GM21390 (cell line): ENCODE measurements at regions not wholly inside any gene's neighbourhood (a gene's known extent, or its start where the extent isn't known, plus 50 kb on each side); places are given as distances from the start of the nearest gene placed in this dataset.

Source experiments
- ATAC-seq: cut with Tn5 transposase; IDR thresholded peaks from one replicate; pipeline ENCODE4 v1.9.1; 2021; ENCODE audit not compliant: unreplicated experiment

- no peak for ATAC-seq
These were observed 268.9 kb upstream of the ATP2B1 start for GRCh38 chr12:89977405-89978085.

GRCh38 chr12:89976866-89977265, 268.2 kb upstream of the ATP2B1 start:
- no peak for ATAC-seq

DNA sequence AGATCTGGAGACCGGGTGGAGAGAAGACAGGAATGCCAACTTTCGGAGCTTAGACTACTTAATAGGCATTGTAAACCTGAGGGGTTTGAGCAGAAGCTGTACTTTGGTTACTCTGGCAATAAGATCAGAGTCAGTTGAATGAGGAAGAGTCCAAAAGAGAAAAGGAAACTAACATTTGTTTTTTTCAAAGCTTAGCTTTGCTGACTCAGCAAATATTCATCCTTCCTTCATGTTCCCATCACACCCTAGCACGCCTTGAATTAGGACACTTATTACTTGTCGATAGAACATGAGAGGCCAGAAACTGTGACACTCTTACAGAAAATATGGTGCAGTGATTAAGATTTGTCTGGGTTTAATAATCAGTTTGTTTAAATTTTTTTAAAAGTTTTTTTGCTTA, 266.9 kb upstream of the ATP2B1 start:
- ATAC-seq: no peak

GRCh38 chr12:89971880-89972279, 263.2 kb upstream of the ATP2B1 start:
- no peak for ATAC-seq

- ATAC-seq: no peak
These were observed 262.1 kb upstream of the ATP2B1 start for GRCh38 chr12:89970722-89971121.

DNA sequence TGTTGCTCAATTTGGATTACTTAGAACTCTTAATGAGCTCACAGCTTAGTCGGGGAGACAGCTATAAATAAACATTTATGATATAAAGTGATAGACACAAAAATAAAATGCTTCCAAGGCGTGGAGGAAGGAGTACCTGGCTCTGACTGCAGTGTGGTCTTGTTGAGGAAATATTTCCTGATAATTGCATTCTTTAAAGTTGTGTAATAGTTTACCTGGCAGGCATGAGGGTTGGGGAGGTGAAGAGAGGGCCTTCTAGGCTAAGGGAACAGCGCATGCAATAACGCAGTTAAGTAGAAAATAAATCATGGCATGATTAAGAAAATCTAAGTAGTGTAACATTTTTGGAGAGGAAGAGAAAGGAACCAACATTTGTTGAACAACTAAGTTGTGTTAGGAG, 260.5 kb upstream of the ATP2B1 start:
- ATAC-seq: no peak

DNA sequence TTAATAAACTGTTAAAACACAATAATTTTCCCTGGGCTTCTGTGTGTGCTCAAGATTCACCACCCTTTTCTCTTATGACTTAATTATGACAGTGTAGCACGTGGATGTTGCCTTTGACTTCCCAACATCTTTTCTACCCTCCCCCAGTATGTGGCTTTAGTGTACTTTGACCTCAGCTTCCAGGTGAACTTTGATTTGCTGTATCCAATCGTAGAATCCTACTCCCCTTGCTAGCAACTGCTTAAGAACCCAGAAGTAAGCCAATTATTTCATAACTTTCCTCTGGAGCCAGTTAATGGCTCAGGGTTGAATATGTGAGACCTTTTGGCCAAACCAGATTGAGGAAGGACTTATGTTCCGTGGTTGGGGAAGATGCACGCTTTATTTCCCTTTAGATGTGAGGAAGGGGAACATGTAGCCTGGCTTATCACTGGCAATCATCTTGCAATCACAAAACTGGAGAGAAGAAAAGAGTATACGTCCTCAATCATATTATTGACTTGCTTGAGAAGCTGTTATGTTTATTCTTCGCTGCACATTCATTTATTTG, 259.6 kb upstream of the ATP2B1 start:
- ATAC-seq: no peak

- no peak for ATAC-seq
These were observed 258.0 kb upstream of the ATP2B1 start for GRCh38 chr12:89966495-89967240.

DNA sequence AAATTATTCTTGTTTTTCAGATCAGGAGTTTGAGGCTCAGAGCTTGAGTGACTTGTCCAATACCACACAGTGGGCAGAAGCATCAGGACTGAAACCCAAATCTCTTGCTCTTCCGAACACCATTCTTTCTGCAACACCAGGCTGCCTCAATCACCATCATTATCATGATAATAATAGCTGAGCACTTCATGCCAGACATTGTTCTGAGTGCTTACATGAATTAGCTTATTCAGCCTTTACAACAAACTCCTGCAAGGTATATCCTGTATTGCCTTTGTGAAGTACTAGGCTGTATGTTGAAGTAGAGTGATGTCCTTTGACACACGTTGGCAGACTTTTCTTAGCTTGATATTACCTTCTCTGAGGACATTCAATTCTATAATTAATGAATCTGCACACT, 257.4 kb upstream of the ATP2B1 start:
- ATAC-seq: no peak

DNA sequence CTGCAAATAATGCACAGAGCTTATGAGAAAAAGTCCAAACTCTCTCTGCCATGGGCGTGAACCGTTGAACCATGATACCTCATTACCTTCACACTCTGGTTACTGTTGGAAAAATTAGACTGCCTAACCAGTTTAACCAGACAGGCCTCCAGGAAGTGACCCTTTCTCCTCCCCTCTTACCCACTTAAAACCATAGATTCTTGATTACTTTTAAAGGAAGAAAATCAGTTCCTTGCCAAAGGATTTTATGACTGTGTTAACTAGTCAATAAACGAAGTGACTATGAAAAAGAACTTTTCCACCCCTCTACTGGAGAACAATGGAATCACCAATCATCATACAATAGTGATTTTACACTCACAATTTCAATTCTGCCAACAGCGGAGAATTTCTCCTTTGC, 254.0 kb upstream of the ATP2B1 start:
- ATAC-seq: no peak

DNA sequence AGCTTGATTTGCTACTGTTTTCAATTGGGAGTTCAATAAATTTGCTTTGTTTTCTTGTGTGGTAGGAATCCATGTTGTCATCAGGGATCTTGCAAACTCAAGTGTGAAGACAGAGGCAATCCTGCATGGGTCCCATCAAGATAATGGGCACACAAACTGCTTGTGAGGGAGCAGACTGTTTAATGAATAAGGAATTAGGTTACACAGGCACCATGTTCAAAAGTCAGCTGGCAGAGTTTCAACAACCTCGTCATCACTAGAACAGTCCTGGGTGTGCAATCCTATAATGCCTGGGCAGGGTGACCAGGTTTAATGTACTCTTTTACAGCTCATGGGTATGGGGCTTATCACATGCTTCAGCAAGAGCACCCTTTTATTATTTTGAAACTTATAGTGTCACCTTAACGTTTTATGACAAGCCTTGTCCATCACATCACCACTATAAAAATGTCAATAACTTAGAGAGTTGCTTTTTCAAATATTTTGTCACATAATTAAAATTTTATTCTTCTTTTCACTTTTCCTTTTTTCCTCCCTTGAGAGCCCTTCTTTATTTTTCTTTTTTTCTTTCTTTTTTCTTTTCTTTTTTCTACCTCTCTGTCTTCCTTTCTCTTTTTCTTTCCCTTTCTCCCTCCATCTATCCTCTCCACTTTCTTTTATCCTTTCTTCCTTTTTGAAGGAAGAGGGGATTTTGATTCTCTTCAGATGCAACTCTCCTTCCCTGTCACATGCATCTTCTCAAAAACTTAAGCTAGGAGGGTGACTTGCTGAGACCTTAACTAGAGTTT, 252.2 kb upstream of the ATP2B1 start:
- ATAC-seq: peak; percentile 21

DNA sequence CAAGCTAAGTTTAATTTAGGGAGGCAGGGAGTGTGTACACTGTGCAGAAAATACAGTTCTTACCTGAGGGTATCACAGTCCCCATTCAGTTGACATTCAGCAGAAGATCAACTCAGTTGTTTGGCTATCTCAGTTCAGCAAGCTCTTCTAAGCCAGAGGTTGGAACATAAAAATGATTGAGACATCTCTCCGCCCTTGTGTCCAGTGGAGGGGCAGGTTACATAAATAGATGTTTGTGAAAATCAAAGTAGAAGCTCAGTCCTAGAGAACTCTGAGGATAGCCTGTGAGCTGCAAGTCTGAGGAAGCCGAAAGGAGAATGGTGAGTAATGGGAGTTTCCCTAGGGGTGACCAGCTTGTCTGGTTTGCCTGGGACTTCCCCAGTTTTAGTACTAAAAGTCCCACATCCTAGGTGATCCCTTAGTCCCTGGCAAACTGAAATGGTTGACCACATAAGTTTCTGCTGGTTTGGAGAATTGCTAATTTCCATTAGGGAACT, 251.4 kb upstream of the ATP2B1 start:
- ATAC-seq: peak; percentile 86

GRCh38 chr12:89959179-89959578, 250.5 kb upstream of the ATP2B1 start:
- ATAC-seq: no peak

DNA sequence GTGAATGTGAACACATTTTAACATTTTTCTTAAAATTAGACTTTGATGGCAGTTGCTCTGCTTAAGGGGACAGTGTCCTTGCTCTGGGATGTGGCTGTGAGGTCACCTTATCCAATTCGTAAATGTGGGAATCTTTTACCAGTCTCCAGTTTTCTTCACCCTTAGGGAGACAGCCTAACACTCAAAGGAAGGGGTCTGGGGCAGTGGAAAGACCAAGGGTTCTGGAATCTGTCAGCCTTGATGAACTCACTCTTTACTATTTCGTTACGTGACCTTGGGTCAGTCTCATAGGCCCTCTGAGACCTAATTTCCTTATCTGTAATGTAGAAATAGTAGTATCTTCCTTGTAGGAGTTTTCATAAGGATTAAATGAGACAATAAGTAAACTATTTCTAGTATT, 245.6 kb upstream of the ATP2B1 start:
- no peak for ATAC-seq

GRCh38 chr12:89951694-89952060, 243.0 kb upstream of the ATP2B1 start:
- ATAC-seq: no peak

- ATAC-seq: no peak
These were observed 242.5 kb upstream of the ATP2B1 start for GRCh38 chr12:89951050-89951693.

- peak; percentile 44 for ATAC-seq
These were observed 241.8 kb upstream of the ATP2B1 start for GRCh38 chr12:89950421-89950820.

GRCh38 chr12:89949457-89950195, 241.0 kb upstream of the ATP2B1 start:
- ATAC-seq: peak; percentile 89

- ATAC-seq: no peak
These were observed 239.9 kb upstream of the ATP2B1 start for GRCh38 chr12:89948271-89949175.
